ENCODE measurements at regions not wholly inside any gene's neighbourhood (a gene's known extent, or its start where the extent isn't known, plus 50 kb on each side); places are given as distances from the start of the nearest gene placed in this dataset.

DNA sequence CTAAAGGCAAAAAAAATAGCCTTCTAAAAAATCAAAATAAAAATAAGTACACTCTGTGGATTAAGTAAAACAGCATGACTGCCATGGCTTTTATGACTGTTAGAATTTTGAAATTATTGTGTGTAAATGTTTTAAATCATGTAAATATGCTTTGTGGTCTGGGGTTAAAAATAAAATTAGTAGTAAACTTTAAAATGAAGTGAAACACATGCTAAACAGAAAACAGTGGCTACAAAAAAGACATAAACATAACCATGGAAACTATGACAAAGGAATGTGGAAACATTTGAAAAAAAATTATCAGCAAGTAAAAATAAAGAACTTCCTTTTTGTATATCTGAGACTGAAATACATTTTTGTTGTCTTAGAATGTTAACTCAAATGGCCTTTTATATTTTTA lies 134.5 kb upstream of the SPEF2 start:
- TF ChIP-seq AGO2 (optimal IDR thresholded peaks at IDR 0.05; ENCODE audit: low read depth, low read length) (no peak), ZNF430 (CRISPR knock-in tag; IDR thresholded peaks at IDR 0.05) (no peak), ZNF510 (CRISPR knock-in tag; IDR thresholded peaks at IDR 0.05; ENCODE audit: low read depth) (no peak), GABPA (IDR thresholded peaks at IDR 0.05; ENCODE audit: low read depth, low read length) (no peak), GABPA (CRISPR knock-in tag; IDR thresholded peaks at IDR 0.05; ENCODE audit: low read depth) (no peak), MTF2 (CRISPR knock-in tag; IDR thresholded peaks at IDR 0.05; ENCODE audit: borderline replicate concordance) (no peak), HOXA7 (CRISPR knock-in tag; IDR thresholded peaks at IDR 0.05) (no peak), POLR2A (IDR thresholded peaks at IDR 0.05; ENCODE audit: insufficient read depth in 1 of 2, low read depth in 2 of 2, low read length in 2 of 2) (no peak), ZFP1 (CRISPR knock-in tag; IDR thresholded peaks at IDR 0.05) (no peak), PTBP1 (IDR thresholded peaks at IDR 0.05; ENCODE audit: low read depth, low read length, poor library complexity, severe bottlenecking) (no peak)
- TF ChIP-seq, protein P1, sequence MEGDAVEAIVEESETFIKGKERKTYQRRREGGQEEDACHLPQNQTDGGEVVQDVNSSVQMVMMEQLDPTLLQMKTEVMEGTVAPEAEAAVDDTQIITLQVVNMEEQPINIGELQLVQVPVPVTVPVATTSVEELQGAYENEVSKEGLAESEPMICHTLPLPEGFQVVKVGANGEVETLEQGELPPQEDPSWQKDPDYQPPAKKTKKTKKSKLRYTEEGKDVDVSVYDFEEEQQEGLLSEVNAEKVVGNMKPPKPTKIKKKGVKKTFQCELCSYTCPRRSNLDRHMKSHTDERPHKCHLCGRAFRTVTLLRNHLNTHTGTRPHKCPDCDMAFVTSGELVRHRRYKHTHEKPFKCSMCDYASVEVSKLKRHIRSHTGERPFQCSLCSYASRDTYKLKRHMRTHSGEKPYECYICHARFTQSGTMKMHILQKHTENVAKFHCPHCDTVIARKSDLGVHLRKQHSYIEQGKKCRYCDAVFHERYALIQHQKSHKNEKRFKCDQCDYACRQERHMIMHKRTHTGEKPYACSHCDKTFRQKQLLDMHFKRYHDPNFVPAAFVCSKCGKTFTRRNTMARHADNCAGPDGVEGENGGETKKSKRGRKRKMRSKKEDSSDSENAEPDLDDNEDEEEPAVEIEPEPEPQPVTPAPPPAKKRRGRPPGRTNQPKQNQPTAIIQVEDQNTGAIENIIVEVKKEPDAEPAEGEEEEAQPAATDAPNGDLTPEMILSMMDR (CRISPR knock-in tag; IDR thresholded peaks at IDR 0.05): no peak
- TF ChIP-seq, protein P2, sequence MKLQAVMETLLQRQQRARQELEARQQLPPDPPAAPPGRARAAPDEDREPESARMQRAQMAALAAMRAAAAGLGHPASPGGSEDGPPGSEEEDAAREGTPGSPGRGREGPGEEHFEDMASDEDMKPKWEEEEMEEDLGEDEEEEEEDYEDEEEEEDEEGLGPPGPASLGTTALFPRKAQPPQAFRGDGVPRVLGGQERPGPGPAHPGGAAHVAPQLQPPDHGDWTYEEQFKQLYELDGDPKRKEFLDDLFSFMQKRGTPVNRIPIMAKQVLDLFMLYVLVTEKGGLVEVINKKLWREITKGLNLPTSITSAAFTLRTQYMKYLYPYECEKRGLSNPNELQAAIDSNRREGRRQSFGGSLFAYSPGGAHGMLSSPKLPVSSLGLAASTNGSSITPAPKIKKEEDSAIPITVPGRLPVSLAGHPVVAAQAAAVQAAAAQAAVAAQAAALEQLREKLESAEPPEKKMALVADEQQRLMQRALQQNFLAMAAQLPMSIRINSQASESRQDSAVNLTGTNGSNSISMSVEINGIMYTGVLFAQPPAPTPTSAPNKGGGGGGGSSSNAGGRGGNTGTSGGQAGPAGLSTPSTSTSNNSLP (IDR thresholded peaks at IDR 0.05; ENCODE audit: low read depth, low read length): no peak
- TF ChIP-seq, protein P3, sequence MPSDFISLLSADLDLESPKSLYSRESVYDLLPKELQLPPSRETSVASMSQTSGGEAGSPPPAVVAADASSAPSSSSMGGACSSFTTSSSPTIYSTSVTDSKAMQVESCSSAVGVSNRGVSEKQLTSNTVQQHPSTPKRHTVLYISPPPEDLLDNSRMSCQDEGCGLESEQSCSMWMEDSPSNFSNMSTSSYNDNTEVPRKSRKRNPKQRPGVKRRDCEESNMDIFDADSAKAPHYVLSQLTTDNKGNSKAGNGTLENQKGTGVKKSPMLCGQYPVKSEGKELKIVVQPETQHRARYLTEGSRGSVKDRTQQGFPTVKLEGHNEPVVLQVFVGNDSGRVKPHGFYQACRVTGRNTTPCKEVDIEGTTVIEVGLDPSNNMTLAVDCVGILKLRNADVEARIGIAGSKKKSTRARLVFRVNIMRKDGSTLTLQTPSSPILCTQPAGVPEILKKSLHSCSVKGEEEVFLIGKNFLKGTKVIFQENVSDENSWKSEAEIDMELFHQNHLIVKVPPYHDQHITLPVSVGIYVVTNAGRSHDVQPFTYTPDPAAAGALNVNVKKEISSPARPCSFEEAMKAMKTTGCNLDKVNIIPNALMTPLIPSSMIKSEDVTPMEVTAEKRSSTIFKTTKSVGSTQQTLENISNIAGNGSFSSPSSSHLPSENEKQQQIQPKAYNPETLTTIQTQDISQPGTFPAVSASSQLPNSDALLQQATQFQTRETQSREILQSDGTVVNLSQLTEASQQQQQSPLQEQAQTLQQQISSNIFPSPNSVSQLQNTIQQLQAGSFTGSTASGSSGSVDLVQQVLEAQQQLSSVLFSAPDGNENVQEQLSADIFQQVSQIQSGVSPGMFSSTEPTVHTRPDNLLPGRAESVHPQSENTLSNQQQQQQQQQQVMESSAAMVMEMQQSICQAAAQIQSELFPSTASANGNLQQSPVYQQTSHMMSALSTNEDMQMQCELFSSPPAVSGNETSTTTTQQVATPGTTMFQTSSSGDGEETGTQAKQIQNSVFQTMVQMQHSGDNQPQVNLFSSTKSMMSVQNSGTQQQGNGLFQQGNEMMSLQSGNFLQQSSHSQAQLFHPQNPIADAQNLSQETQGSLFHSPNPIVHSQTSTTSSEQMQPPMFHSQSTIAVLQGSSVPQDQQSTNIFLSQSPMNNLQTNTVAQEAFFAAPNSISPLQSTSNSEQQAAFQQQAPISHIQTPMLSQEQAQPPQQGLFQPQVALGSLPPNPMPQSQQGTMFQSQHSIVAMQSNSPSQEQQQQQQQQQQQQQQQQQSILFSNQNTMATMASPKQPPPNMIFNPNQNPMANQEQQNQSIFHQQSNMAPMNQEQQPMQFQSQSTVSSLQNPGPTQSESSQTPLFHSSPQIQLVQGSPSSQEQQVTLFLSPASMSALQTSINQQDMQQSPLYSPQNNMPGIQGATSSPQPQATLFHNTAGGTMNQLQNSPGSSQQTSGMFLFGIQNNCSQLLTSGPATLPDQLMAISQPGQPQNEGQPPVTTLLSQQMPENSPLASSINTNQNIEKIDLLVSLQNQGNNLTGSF (CRISPR knock-in tag; IDR thresholded peaks at IDR 0.05): no peak

All from HepG2 (cell line).